ENCODE measurements at regions not wholly inside any gene's neighbourhood (a gene's known extent, or its start where the extent isn't known, plus 50 kb on each side); places are given as distances from the start of the nearest gene placed in this dataset.
A peak's percentile ranks its signal among the peaks of the same experiment; 100 is the strongest.
"Not testable (repeated sequence)": the region's sequence is repeated elsewhere in the genome, so short reads cannot be mapped to it uniquely, and the experiment has no call there.

DNA sequence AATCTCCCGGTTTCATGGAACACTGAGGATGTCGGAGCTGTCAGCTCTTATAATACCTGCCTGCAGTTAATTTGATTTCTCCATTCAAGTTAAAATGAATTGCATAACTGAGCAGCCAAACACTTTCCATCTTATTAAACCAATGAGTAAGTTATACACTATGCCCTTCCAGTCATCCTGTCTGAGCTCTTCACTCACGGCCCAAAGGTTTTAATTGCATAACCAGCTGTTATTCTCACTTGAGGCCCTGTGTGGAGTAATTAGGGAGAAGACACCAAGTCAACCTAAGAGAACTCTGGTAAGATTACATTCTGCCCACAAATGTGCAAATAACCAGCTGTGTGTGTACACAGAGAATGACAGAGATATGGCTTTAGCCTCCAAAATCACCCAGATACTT, 303.5 kb downstream of the TBC1D4 start (continued):
- TF ChIP-seq, protein P1, sequence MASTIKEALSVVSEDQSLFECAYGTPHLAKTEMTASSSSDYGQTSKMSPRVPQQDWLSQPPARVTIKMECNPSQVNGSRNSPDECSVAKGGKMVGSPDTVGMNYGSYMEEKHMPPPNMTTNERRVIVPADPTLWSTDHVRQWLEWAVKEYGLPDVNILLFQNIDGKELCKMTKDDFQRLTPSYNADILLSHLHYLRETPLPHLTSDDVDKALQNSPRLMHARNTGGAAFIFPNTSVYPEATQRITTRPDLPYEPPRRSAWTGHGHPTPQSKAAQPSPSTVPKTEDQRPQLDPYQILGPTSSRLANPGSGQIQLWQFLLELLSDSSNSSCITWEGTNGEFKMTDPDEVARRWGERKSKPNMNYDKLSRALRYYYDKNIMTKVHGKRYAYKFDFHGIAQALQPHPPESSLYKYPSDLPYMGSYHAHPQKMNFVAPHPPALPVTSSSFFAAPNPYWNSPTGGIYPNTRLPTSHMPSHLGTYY (CRISPR knock-in tag; IDR thresholded peaks at IDR 0.05): no peak
- no peak for TF ChIP-seq SMAD3 (CRISPR knock-in tag; IDR thresholded peaks at IDR 0.05; ENCODE audit: borderline replicate concordance)

- ChIA-PET CTCF (no interaction called here), POLR2A (no interaction called here)
- Mint-ChIP-seq H3K4me1 (peaks cover 14% of the 10 kb centered on the region), H3K9me3 (peaks cover 21% of the 10 kb centered on the region), H3K27me3 (ENCODE audit: low read depth) (no peaks in the 10 kb centered on the region), H3K27ac (peak overlapping the region; percentile 21; the same call in 1 of the 2 replicates), H3K4me3 (no peak overlapping the region), H3K36me3 (peaks cover 16% of the 10 kb centered on the region)
- no peak for DNase-seq (ENCODE audit: low spot score)
- TF ChIP-seq, protein P2, sequence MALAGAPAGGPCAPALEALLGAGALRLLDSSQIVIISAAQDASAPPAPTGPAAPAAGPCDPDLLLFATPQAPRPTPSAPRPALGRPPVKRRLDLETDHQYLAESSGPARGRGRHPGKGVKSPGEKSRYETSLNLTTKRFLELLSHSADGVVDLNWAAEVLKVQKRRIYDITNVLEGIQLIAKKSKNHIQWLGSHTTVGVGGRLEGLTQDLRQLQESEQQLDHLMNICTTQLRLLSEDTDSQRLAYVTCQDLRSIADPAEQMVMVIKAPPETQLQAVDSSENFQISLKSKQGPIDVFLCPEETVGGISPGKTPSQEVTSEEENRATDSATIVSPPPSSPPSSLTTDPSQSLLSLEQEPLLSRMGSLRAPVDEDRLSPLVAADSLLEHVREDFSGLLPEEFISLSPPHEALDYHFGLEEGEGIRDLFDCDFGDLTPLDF (CRISPR knock-in tag; IDR thresholded peaks at IDR 0.05): no peak
- TF ChIP-seq FOXP1 (CRISPR knock-in tag; IDR thresholded peaks at IDR 0.05; ENCODE audit: borderline replicate concordance): no peak
- TF ChIP-seq, protein P3, sequence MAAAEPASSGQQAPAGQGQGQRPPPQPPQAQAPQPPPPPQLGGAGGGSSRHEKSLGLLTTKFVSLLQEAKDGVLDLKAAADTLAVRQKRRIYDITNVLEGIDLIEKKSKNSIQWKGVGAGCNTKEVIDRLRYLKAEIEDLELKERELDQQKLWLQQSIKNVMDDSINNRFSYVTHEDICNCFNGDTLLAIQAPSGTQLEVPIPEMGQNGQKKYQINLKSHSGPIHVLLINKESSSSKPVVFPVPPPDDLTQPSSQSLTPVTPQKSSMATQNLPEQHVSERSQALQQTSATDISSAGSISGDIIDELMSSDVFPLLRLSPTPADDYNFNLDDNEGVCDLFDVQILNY (CRISPR knock-in tag; IDR thresholded peaks at IDR 0.05): no peak
- TF ChIP-seq CBFB (CRISPR knock-in tag; IDR thresholded peaks at IDR 0.05; ENCODE audit: low read depth): no peak
- TF ChIP-seq IRF2 (CRISPR knock-in tag; IDR thresholded peaks at IDR 0.05; ENCODE audit: borderline replicate concordance, low read depth): no peak
- TF ChIP-seq ATF1 (CRISPR knock-in tag; IDR thresholded peaks at IDR 0.05): no peak
- peak; percentile 52; the same call in 1 of the 2 replicates for ATAC-seq
These were observed 306.4 kb downstream of the TBC1D4 start for GRCh38 chr13:75175575-75175974.

- CTCF ChIA-PET; DNase-seq (ENCODE audit: low spot score); H3K27ac Mint-ChIP-seq; H3K4me3 Mint-ChIP-seq; POLR2A ChIA-PET; H3K27me3 Mint-ChIP-seq (ENCODE audit: low read depth); ATAC-seq: not testable (repeated sequence)
- peaks cover 19% of the 10 kb centered on the region for H3K4me1 Mint-ChIP-seq
- peaks cover 21% of the 10 kb centered on the region for H3K9me3 Mint-ChIP-seq
- peaks cover 16% of the 10 kb centered on the region for H3K36me3 Mint-ChIP-seq
These were observed 306.9 kb downstream of the TBC1D4 start for GRCh38 chr13:75175097-75175496.

- DNase-seq (ENCODE audit: low spot score) (no peak), ATAC-seq (no peak)
- H3K36me3 Mint-ChIP-seq: peaks cover 16% of the 10 kb centered on the region
- H3K4me1 Mint-ChIP-seq: peaks cover 19% of the 10 kb centered on the region
- no peak overlapping the region for H3K4me3 Mint-ChIP-seq
- peaks cover 21% of the 10 kb centered on the region for H3K9me3 Mint-ChIP-seq
- no peak overlapping the region for H3K27ac Mint-ChIP-seq
- ChIA-PET CTCF (no interaction called here), POLR2A (no interaction called here)
- TF ChIP-seq ZNF416 (CRISPR knock-in tag; IDR thresholded peaks at IDR 0.05) (no peak), EMX1 (CRISPR knock-in tag; IDR thresholded peaks at IDR 0.05) (no peak), SOX15 (CRISPR knock-in tag; IDR thresholded peaks at IDR 0.05) (no peak), FOXP4 (CRISPR knock-in tag; IDR thresholded peaks at IDR 0.05) (no peak), ZNF219 (CRISPR knock-in tag; IDR thresholded peaks at IDR 0.05; ENCODE audit: borderline replicate concordance) (no peak), PREB (CRISPR knock-in tag; IDR thresholded peaks at IDR 0.05; ENCODE audit: borderline replicate concordance) (no peak), MAX (CRISPR knock-in tag; IDR thresholded peaks at IDR 0.05) (no peak), ZNF532 (CRISPR knock-in tag; IDR thresholded peaks at IDR 0.05; ENCODE audit: borderline replicate concordance) (no peak)
- no peaks in the 10 kb centered on the region for H3K27me3 Mint-ChIP-seq (ENCODE audit: low read depth)
These were observed 307.5 kb downstream of the TBC1D4 start for GRCh38 chr13:75174481-75174880.

Data from WTC11 (cell line).